ENCODE measurements at regions not wholly inside any gene's neighbourhood (a gene's known extent, or its start where the extent isn't known, plus 50 kb on each side); places are given as distances from the start of the nearest gene placed in this dataset.

- H3K27me3 ChIP-seq (ENCODE audit: control insufficient read depth in 1 of 2, insufficient read depth in 2 of 2, low read length in 2 of 2) = no peaks in the 10 kb centered on the region
- H3K9ac ChIP-seq (ENCODE audit: low read length) = no peak overlapping the region
- no peaks in the 10 kb centered on the region for H3K9me3 ChIP-seq (ENCODE audit: low read length)
- H3K27ac ChIP-seq (ENCODE audit: low read depth, low read length) = no peak overlapping the region
- H3K4me1 ChIP-seq (ENCODE audit: insufficient read depth, low read length) = no peaks in the 10 kb centered on the region
- no peak overlapping the region for H3K4me3 ChIP-seq (ENCODE audit: low read depth in 1 of 2, low read length in 2 of 2)
- H3K36me3 ChIP-seq (ENCODE audit: insufficient read depth, low read length) = no peaks in the 10 kb centered on the region
Measured at GRCh38 chr3:74347563-74348268, 266.7 kb downstream of the CNTN3 start.

GRCh38 chr3:74346896-74347295, 267.6 kb downstream of the CNTN3 start:
- H3K9ac ChIP-seq (ENCODE audit: low read length) = no peak overlapping the region
- H3K9me3 ChIP-seq (ENCODE audit: low read length) = no peaks in the 10 kb centered on the region
- no peaks in the 10 kb centered on the region for H3K36me3 ChIP-seq (ENCODE audit: insufficient read depth, low read length)
- no peaks in the 10 kb centered on the region for H3K27me3 ChIP-seq (ENCODE audit: control insufficient read depth in 1 of 2, insufficient read depth in 2 of 2, low read length in 2 of 2)
- no peak overlapping the region for H3K27ac ChIP-seq (ENCODE audit: low read depth, low read length)
- no peak overlapping the region for H3K4me3 ChIP-seq (ENCODE audit: low read depth in 1 of 2, low read length in 2 of 2)
- no peaks in the 10 kb centered on the region for H3K4me1 ChIP-seq (ENCODE audit: insufficient read depth, low read length)

GRCh38 chr3:74345701-74346100, 268.8 kb downstream of the CNTN3 start:
- Histone ChIP-seq H3K9me3 (ENCODE audit: low read length) (no peaks in the 10 kb centered on the region), H3K27me3 (ENCODE audit: control insufficient read depth in 1 of 2, insufficient read depth in 2 of 2, low read length in 2 of 2) (no peaks in the 10 kb centered on the region), H3K4me1 (ENCODE audit: insufficient read depth, low read length) (no peaks in the 10 kb centered on the region)

GRCh38 chr3:74344865-74345440, 269.5 kb downstream of the CNTN3 start:
- H3K4me1 ChIP-seq (ENCODE audit: insufficient read depth, low read length) = no peaks in the 10 kb centered on the region
- no peaks in the 10 kb centered on the region for H3K9me3 ChIP-seq (ENCODE audit: low read length)
- no peak overlapping the region for H3K4me3 ChIP-seq (ENCODE audit: low read depth in 1 of 2, low read length in 2 of 2)
- no peaks in the 10 kb centered on the region for H3K27me3 ChIP-seq (ENCODE audit: control insufficient read depth in 1 of 2, insufficient read depth in 2 of 2, low read length in 2 of 2)
- no peak overlapping the region for H3K27ac ChIP-seq (ENCODE audit: low read depth, low read length)
- no peaks in the 10 kb centered on the region for H3K36me3 ChIP-seq (ENCODE audit: insufficient read depth, low read length)
- no peak overlapping the region for H3K9ac ChIP-seq (ENCODE audit: low read length)

More at GRCh38 chr3:74345701-74346100, 268.8 kb downstream of the CNTN3 start:
- Histone ChIP-seq H3K36me3 (ENCODE audit: insufficient read depth, low read length) (no peaks in the 10 kb centered on the region), H3K4me3 (ENCODE audit: low read depth in 1 of 2, low read length in 2 of 2) (no peak overlapping the region), H3K27ac (ENCODE audit: low read depth, low read length) (no peak overlapping the region), H3K9ac (ENCODE audit: low read length) (no peak overlapping the region)

- Histone ChIP-seq H3K36me3 (ENCODE audit: insufficient read depth, low read length) (no peaks in the 10 kb centered on the region), H3K9ac (ENCODE audit: low read length) (no peak overlapping the region), H3K27me3 (ENCODE audit: control insufficient read depth in 1 of 2, insufficient read depth in 2 of 2, low read length in 2 of 2) (no peaks in the 10 kb centered on the region), H3K4me1 (ENCODE audit: insufficient read depth, low read length) (no peaks in the 10 kb centered on the region), H3K4me3 (ENCODE audit: low read depth in 1 of 2, low read length in 2 of 2) (no peak overlapping the region), H3K27ac (ENCODE audit: low read depth, low read length) (no peak overlapping the region), H3K9me3 (ENCODE audit: low read length) (no peaks in the 10 kb centered on the region)
Measured at GRCh38 chr3:74343391-74343790, 271.1 kb downstream of the CNTN3 start.

- H3K27ac ChIP-seq (ENCODE audit: low read depth, low read length) = no peak overlapping the region
- H3K4me3 ChIP-seq (ENCODE audit: low read depth in 1 of 2, low read length in 2 of 2) = no peak overlapping the region
- no peaks in the 10 kb centered on the region for H3K27me3 ChIP-seq (ENCODE audit: control insufficient read depth in 1 of 2, insufficient read depth in 2 of 2, low read length in 2 of 2)
- H3K9me3 ChIP-seq (ENCODE audit: low read length) = no peaks in the 10 kb centered on the region
- no peak overlapping the region for H3K9ac ChIP-seq (ENCODE audit: low read length)
- H3K36me3 ChIP-seq (ENCODE audit: insufficient read depth, low read length) = no peaks in the 10 kb centered on the region
- no peaks in the 10 kb centered on the region for H3K4me1 ChIP-seq (ENCODE audit: insufficient read depth, low read length)
Measured at GRCh38 chr3:74338998-74339397, 275.5 kb downstream of the CNTN3 start.

GRCh38 chr3:74332165-74332564, 282.3 kb downstream of the CNTN3 start:
- H3K36me3 ChIP-seq (ENCODE audit: insufficient read depth, low read length) = no peaks in the 10 kb centered on the region
- no peaks in the 10 kb centered on the region for H3K4me1 ChIP-seq (ENCODE audit: insufficient read depth, low read length)
- H3K9me3 ChIP-seq (ENCODE audit: low read length) = no peaks in the 10 kb centered on the region
- H3K4me3 ChIP-seq (ENCODE audit: low read depth in 1 of 2, low read length in 2 of 2) = no peak overlapping the region
- H3K27me3 ChIP-seq (ENCODE audit: control insufficient read depth in 1 of 2, insufficient read depth in 2 of 2, low read length in 2 of 2) = no peaks in the 10 kb centered on the region
- H3K9ac ChIP-seq (ENCODE audit: low read length) = no peak overlapping the region
- no peak overlapping the region for H3K27ac ChIP-seq (ENCODE audit: low read depth, low read length)

- no peaks in the 10 kb centered on the region for H3K4me1 ChIP-seq (ENCODE audit: insufficient read depth, low read length)
- H3K36me3 ChIP-seq (ENCODE audit: insufficient read depth, low read length) = no peaks in the 10 kb centered on the region
- H3K27ac ChIP-seq (ENCODE audit: low read depth, low read length) = no peak overlapping the region
- no peak overlapping the region for H3K9ac ChIP-seq (ENCODE audit: low read length)
- H3K9me3 ChIP-seq (ENCODE audit: low read length) = no peaks in the 10 kb centered on the region
- H3K4me3 ChIP-seq (ENCODE audit: low read depth in 1 of 2, low read length in 2 of 2) = no peak overlapping the region
- H3K27me3 ChIP-seq (ENCODE audit: control insufficient read depth in 1 of 2, insufficient read depth in 2 of 2, low read length in 2 of 2) = no peaks in the 10 kb centered on the region
Measured at GRCh38 chr3:74331711-74332110, 282.7 kb downstream of the CNTN3 start.

GRCh38 chr3:74329096-74329495, 285.4 kb downstream of the CNTN3 start:
- Histone ChIP-seq H3K4me1 (ENCODE audit: insufficient read depth, low read length) (no peaks in the 10 kb centered on the region), H3K4me3 (ENCODE audit: low read depth in 1 of 2, low read length in 2 of 2) (no peak overlapping the region), H3K27me3 (ENCODE audit: control insufficient read depth in 1 of 2, insufficient read depth in 2 of 2, low read length in 2 of 2) (no peaks in the 10 kb centered on the region), H3K36me3 (ENCODE audit: insufficient read depth, low read length) (no peaks in the 10 kb centered on the region), H3K27ac (ENCODE audit: low read depth, low read length) (no peak overlapping the region), H3K9me3 (ENCODE audit: low read length) (no peaks in the 10 kb centered on the region), H3K9ac (ENCODE audit: low read length) (no peak overlapping the region)

GRCh38 chr3:74328435-74328834, 286.0 kb downstream of the CNTN3 start:
- H3K27me3 ChIP-seq (ENCODE audit: control insufficient read depth in 1 of 2, insufficient read depth in 2 of 2, low read length in 2 of 2) = no peaks in the 10 kb centered on the region
- H3K27ac ChIP-seq (ENCODE audit: low read depth, low read length) = no peak overlapping the region
- no peaks in the 10 kb centered on the region for H3K4me1 ChIP-seq (ENCODE audit: insufficient read depth, low read length)
- no peak overlapping the region for H3K9ac ChIP-seq (ENCODE audit: low read length)
- no peaks in the 10 kb centered on the region for H3K9me3 ChIP-seq (ENCODE audit: low read length)
- no peak overlapping the region for H3K4me3 ChIP-seq (ENCODE audit: low read depth in 1 of 2, low read length in 2 of 2)
- no peaks in the 10 kb centered on the region for H3K36me3 ChIP-seq (ENCODE audit: insufficient read depth, low read length)

GRCh38 chr3:74315291-74315690, 299.2 kb downstream of the CNTN3 start:
- Histone ChIP-seq H3K9ac (ENCODE audit: low read length) (no peak overlapping the region), H3K9me3 (ENCODE audit: low read length) (no peaks in the 10 kb centered on the region), H3K27me3 (ENCODE audit: control insufficient read depth in 1 of 2, insufficient read depth in 2 of 2, low read length in 2 of 2) (no peaks in the 10 kb centered on the region), H3K4me3 (ENCODE audit: low read depth in 1 of 2, low read length in 2 of 2) (no peak overlapping the region), H3K4me1 (ENCODE audit: insufficient read depth, low read length) (no peaks in the 10 kb centered on the region), H3K36me3 (ENCODE audit: insufficient read depth, low read length) (no peaks in the 10 kb centered on the region), H3K27ac (ENCODE audit: low read depth, low read length) (no peak overlapping the region)

GRCh38 chr3:74314696-74315095, 299.8 kb downstream of the CNTN3 start:
- no peak overlapping the region for H3K9ac ChIP-seq (ENCODE audit: low read length)
- H3K9me3 ChIP-seq (ENCODE audit: low read length) = no peaks in the 10 kb centered on the region
- no peak overlapping the region for H3K27ac ChIP-seq (ENCODE audit: low read depth, low read length)
- no peaks in the 10 kb centered on the region for H3K27me3 ChIP-seq (ENCODE audit: control insufficient read depth in 1 of 2, insufficient read depth in 2 of 2, low read length in 2 of 2)
- no peaks in the 10 kb centered on the region for H3K36me3 ChIP-seq (ENCODE audit: insufficient read depth, low read length)
- H3K4me3 ChIP-seq (ENCODE audit: low read depth in 1 of 2, low read length in 2 of 2) = no peak overlapping the region
- H3K4me1 ChIP-seq (ENCODE audit: insufficient read depth, low read length) = no peaks in the 10 kb centered on the region
